ENCODE measurements at regions not wholly inside any gene's neighbourhood (a gene's known extent, or its start where the extent isn't known, plus 50 kb on each side); places are given as distances from the start of the nearest gene placed in this dataset.

- Mint-ChIP-seq H3K4me3 (no peak overlapping the region), H3K9me3 (no peaks in the 10 kb centered on the region), H3K27ac (no peak overlapping the region), H3K4me1 (ENCODE audit: low read depth) (no peaks in the 10 kb centered on the region), H3K27me3 (peaks cover 3% of the 10 kb centered on the region), H3K36me3 (no peaks in the 10 kb centered on the region)
- DNase-seq, result no peak
- ChIA-PET POLR2A (no interaction called here), CTCF (interaction anchor here (2.2 kb wide), 1 partner anchor 10 kb away, joined by 12 read pairs; no protein-coding TSS in a partner anchor)
- intact Hi-C loops (cut with micrococcal nuclease), result no loop called here
Observed at GRCh38 chr1:204756811-204757210, 71.3 kb upstream of the LRRN2 start.

GRCh38 chr1:204758601-204759000 is 73.1 kb upstream of the LRRN2 start:
- intact Hi-C loops (cut with micrococcal nuclease), result no loop called here
- CTCF ChIA-PET, result interaction anchor here (1.0 to 2.4 kb wide), 3 partner anchors 12 to 193 kb away, joined by 3 to 13 read pairs (median 9); no protein-coding TSS in a partner anchor
- Mint-ChIP-seq H3K27ac (no peak overlapping the region), H3K4me3 (no peak overlapping the region), H3K4me1 (ENCODE audit: low read depth) (peaks cover 2% of the 10 kb centered on the region), H3K27me3 (peaks cover 3% of the 10 kb centered on the region), H3K9me3 (no peaks in the 10 kb centered on the region), H3K36me3 (no peaks in the 10 kb centered on the region)
- POLR2A ChIA-PET, result no interaction called here
- no peak for DNase-seq

GRCh38 chr1:204760350-204760749 is 74.8 kb upstream of the LRRN2 start:
- Mint-ChIP-seq H3K4me1 (ENCODE audit: low read depth) (peaks cover 6% of the 10 kb centered on the region), H3K4me3 (no peak overlapping the region), H3K27ac (no peak overlapping the region), H3K27me3 (peaks cover 3% of the 10 kb centered on the region), H3K9me3 (no peaks in the 10 kb centered on the region), H3K36me3 (no peaks in the 10 kb centered on the region)
- intact Hi-C loops (cut with micrococcal nuclease), result loop anchor here (5.0 kb wide), 1 partner anchor 47 kb away; no protein-coding TSS in a partner anchor
- no peak for DNase-seq
- POLR2A ChIA-PET, result no interaction called here
- CTCF ChIA-PET, result interaction anchor here (0.9 to 5.9 kb wide), 6 partner anchors 13 to 194 kb away, joined by 3 to 100 read pairs (median 20); no protein-coding TSS in a partner anchor

DNA sequence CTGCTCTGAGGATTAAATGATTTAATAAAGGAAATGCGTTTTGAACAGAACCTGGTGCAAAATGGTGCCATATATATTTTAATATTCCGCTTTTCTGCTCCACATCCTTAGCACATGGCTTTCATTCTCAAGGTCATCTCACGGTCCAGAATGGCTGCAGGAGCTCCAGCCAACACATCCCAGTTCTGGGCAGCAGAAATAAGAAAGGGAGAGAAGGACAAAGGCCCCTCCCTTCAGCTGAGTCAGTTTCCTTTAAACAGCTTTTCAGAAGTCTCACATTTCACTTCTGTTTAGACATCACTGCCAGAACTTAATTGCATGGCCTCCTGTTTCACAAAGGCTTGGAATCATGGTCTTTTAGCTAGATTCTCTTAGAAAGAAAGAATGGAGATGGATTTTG is 75.2 kb upstream of the LRRN2 start:
- Mint-ChIP-seq H3K27me3 (peaks cover 4% of the 10 kb centered on the region), H3K9me3 (no peaks in the 10 kb centered on the region), H3K27ac (no peak overlapping the region), H3K4me1 (ENCODE audit: low read depth) (peaks cover 6% of the 10 kb centered on the region), H3K36me3 (no peaks in the 10 kb centered on the region), H3K4me3 (no peak overlapping the region)
- CTCF ChIA-PET, result interaction anchor here (0.9 to 5.9 kb wide), 5 partner anchors 14 to 195 kb away, joined by 3 to 100 read pairs (median 26); no protein-coding TSS in a partner anchor
- no peak for DNase-seq
- intact Hi-C loops (cut with micrococcal nuclease), result loop anchor here (5.0 kb wide), 1 partner anchor 47 kb away; no protein-coding TSS in a partner anchor
- POLR2A ChIA-PET, result no interaction called here

- Mint-ChIP-seq H3K27me3 (peaks cover 9% of the 10 kb centered on the region), H3K4me3 (no peak overlapping the region), H3K27ac (no peak overlapping the region), H3K36me3 (no peaks in the 10 kb centered on the region), H3K4me1 (ENCODE audit: low read depth) (peaks cover 6% of the 10 kb centered on the region), H3K9me3 (no peaks in the 10 kb centered on the region)
- ChIA-PET POLR2A (no interaction called here), CTCF (interaction anchor here (0.7 to 5.9 kb wide), 33 partner anchors 9 to 320 kb away, joined by 3 to 100 read pairs (median 4); no protein-coding TSS in a partner anchor)
- intact Hi-C loops (cut with micrococcal nuclease), result loop anchor here (1.0 to 5.0 kb wide), 2 partner anchors 43 to 198 kb away; no protein-coding TSS in a partner anchor
- DNase-seq, result peak; percentile 88
Observed at GRCh38 chr1:204763773-204764427, 78.4 kb upstream of the LRRN2 start.

DNA sequence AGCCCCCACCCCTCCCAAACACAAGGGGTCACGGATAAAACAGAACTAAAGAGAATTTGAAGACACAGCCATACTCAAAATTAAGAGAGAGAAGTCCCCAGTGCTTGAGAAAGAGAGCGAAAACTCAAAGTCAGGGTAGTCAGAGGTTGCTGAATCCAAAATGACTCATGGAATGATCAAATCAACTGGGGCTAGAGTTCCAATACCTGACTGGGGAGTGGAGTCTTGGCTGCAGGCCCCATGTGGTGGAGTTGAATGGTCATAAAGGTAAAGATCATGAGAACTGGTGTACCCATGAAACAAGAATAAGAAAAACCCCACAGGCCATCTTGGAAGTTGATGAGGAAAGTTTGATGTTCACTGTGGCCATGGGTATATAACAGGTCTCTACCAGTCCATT is 84.5 kb upstream of the LRRN2 start:
- no peaks in the 10 kb centered on the region for H3K9me3 Mint-ChIP-seq
- DNase-seq, result no peak
- no peak overlapping the region for H3K27ac Mint-ChIP-seq
- intact Hi-C loops (cut with micrococcal nuclease), result no loop called here
- no peaks in the 10 kb centered on the region for H3K36me3 Mint-ChIP-seq
- no peaks in the 10 kb centered on the region for H3K4me1 Mint-ChIP-seq (ENCODE audit: low read depth)
- H3K27me3 Mint-ChIP-seq, result peaks cover 32% of the 10 kb centered on the region
- CTCF ChIA-PET, result interaction anchor here (0.6 to 1.2 kb wide), 3 partner anchors 23 to 220 kb away, joined by 3 to 4 read pairs (median 4); no protein-coding TSS in a partner anchor
- POLR2A ChIA-PET, result no interaction called here
- H3K4me3 Mint-ChIP-seq, result no peak overlapping the region

GRCh38 chr1:204771358-204771757 is 85.8 kb upstream of the LRRN2 start:
- Mint-ChIP-seq H3K4me3 (no peak overlapping the region), H3K27me3 (peaks cover 30% of the 10 kb centered on the region), H3K4me1 (ENCODE audit: low read depth) (no peaks in the 10 kb centered on the region), H3K27ac (no peak overlapping the region), H3K9me3 (no peaks in the 10 kb centered on the region), H3K36me3 (no peaks in the 10 kb centered on the region)
- ChIA-PET POLR2A (no interaction called here), CTCF (interaction anchor here (0.9 to 2.5 kb wide), 5 partner anchors 7 to 609 kb away, joined by 3 to 11 read pairs (median 5); no protein-coding TSS in a partner anchor)
- DNase-seq, result no peak
- intact Hi-C loops (cut with micrococcal nuclease), result no loop called here

DNA sequence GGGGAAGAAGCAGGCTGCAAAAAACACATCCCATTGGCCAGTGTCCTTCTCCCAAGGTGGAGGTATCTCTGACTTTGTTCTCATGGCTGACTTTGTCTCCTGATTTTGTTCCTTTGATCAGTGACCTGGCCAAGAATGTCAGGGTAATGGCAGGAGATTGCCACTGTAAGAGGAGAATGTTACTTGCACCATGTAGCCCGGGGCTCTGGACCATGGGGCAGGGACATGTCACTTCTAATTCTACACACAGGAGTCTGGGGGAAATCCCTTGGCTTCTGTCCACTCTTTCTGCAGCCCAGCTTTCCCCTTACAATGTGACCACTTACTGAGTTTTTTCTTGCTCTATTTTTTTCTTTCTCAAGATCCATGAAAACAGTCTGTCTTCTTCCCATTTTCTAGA is 87.7 kb upstream of the LRRN2 start:
- H3K4me3 Mint-ChIP-seq, result no peak overlapping the region
- no peaks in the 10 kb centered on the region for H3K36me3 Mint-ChIP-seq
- H3K27me3 Mint-ChIP-seq, result peaks cover 28% of the 10 kb centered on the region
- H3K4me1 Mint-ChIP-seq (ENCODE audit: low read depth), result no peaks in the 10 kb centered on the region
- no peak overlapping the region for H3K27ac Mint-ChIP-seq
- DNase-seq, result no peak
- H3K9me3 Mint-ChIP-seq, result no peaks in the 10 kb centered on the region
- CTCF ChIA-PET, result interaction anchor here (2.5 kb wide), 1 partner anchor 9 kb away, joined by 11 read pairs; no protein-coding TSS in a partner anchor
- intact Hi-C loops (cut with micrococcal nuclease), result no loop called here
- POLR2A ChIA-PET, result no interaction called here

DNA sequence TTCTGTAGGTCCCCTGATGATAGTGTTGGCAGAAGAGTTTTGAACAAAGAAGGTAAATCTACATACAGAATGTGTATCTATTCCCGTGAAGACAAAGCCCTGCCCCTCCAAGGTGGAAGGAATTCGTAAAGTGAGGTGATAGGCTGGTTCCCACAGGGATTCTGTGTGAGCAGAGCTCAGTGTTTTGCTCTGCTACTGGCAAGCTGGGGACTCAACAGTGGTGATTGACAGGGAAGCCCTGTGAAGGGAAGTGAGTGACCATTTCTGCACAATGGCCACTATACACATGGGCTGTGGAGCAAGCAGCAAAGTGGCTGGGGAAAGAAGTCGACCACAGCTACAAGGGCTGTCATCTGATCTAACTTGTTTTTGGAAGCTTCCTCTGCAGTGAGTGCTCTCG is 90.0 kb upstream of the LRRN2 start:
- no peak overlapping the region for H3K4me3 Mint-ChIP-seq
- no peak for DNase-seq
- intact Hi-C loops (cut with micrococcal nuclease), result no loop called here
- no peaks in the 10 kb centered on the region for H3K36me3 Mint-ChIP-seq
- no peak overlapping the region for H3K27ac Mint-ChIP-seq
- H3K27me3 Mint-ChIP-seq, result peaks cover 17% of the 10 kb centered on the region
- ChIA-PET POLR2A (no interaction called here), CTCF (no interaction called here)
- no peaks in the 10 kb centered on the region for H3K4me1 Mint-ChIP-seq (ENCODE audit: low read depth)
- no peaks in the 10 kb centered on the region for H3K9me3 Mint-ChIP-seq

- DNase-seq, result no peak
- Mint-ChIP-seq H3K27me3 (peaks cover 16% of the 10 kb centered on the region), H3K4me3 (no peak overlapping the region), H3K36me3 (no peaks in the 10 kb centered on the region), H3K9me3 (no peaks in the 10 kb centered on the region), H3K4me1 (ENCODE audit: low read depth) (no peaks in the 10 kb centered on the region), H3K27ac (no peak overlapping the region)
- ChIA-PET POLR2A (no interaction called here), CTCF (interaction anchor here (1.0 to 1.7 kb wide), 5 partner anchors 14 to 31 kb away, joined by 3 to 9 read pairs (median 3); no protein-coding TSS in a partner anchor)
- intact Hi-C loops (cut with micrococcal nuclease), result no loop called here
Observed at GRCh38 chr1:204777591-204777990, 92.1 kb upstream of the LRRN2 start.

DNA sequence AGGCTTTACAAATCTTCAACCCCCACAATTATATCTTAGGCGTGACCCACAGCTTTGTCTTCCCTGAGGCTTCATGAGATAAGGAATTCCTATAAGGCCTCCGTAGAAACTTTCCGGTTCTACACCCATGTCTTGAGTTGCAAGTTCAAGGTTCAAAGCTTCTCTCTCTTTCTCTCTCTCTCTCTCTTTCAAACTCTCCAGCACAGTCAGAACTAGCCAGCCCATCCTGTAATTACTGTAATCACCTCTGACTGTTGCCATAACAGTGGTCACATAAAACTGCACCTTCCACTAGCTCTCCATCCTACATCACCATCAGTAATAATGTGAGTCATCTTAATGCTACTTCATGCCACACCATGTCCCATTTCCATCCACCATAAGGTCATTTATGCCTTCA is 90.0 kb upstream of the NFASC start:
- H3K27ac Mint-ChIP-seq, result no peak overlapping the region
- H3K4me3 Mint-ChIP-seq, result no peak overlapping the region
- DNase-seq, result no peak
- no peaks in the 10 kb centered on the region for H3K4me1 Mint-ChIP-seq (ENCODE audit: low read depth)
- CTCF ChIA-PET, result interaction anchor here (1.2 to 3.7 kb wide), 3 partner anchors 11 to 136 kb away, joined by 3 to 23 read pairs (median 8); no protein-coding TSS in a partner anchor
- no peaks in the 10 kb centered on the region for H3K9me3 Mint-ChIP-seq
- H3K27me3 Mint-ChIP-seq, result peaks cover 11% of the 10 kb centered on the region
- no peaks in the 10 kb centered on the region for H3K36me3 Mint-ChIP-seq
- POLR2A ChIA-PET, result no interaction called here
- intact Hi-C loops (cut with micrococcal nuclease), result no loop called here

DNA sequence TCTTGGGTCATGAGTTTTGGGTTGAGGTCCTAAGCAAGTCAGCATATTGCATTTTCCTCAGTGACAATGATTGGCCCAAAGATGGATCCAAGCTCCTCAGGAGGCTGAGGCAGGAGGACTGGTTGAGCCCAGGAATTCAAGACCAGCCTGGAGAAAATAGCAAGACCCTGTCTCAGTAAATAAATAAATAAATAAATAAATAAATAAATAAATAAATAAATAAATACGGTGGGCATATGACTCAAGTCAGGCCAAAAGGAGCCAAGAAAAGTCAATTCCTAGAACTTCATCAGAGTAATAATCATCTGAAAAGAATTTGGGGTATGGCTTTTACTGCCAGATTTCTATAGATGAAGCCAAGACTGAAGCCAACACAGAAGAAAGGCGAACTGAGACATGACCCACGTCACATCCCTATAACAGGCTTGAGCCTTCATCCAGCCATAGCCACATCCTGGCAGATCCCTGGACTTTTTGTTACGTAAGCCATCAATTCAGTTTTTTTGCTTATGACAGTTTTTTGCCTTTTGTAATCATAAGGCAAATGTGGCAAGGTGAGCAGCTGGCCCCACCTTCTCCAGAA is 88.5 kb upstream of the NFASC start:
- Mint-ChIP-seq H3K27me3 (peaks cover 12% of the 10 kb centered on the region), H3K27ac (no peak overlapping the region), H3K4me3 (no peak overlapping the region), H3K36me3 (no peaks in the 10 kb centered on the region), H3K9me3 (no peaks in the 10 kb centered on the region), H3K4me1 (ENCODE audit: low read depth) (no peaks in the 10 kb centered on the region)
- POLR2A ChIA-PET, result no interaction called here
- CTCF ChIA-PET, result interaction anchor here (0.7 to 3.7 kb wide), 3 partner anchors 10 to 25 kb away, joined by 3 to 23 read pairs (median 8); no protein-coding TSS in a partner anchor
- intact Hi-C loops (cut with micrococcal nuclease), result no loop called here
- no peak for DNase-seq
